Ascending aorta (tissue), 2 donors: ENCODE measurements at regions not wholly inside any gene's neighbourhood (a gene's known extent, or its start where the extent isn't known, plus 50 kb on each side); places are given as distances from the start of the nearest gene placed in this dataset.

Experiments
- DNase-seq, 2 donors: peaks; one replicate each; pipeline ENCODE4 v3.0.0-alpha.2; 2019; ENCODE audit warnings: low spot score in 2 of 2
- H3K27ac ChIP-seq, 2 donors: fragments of 200-600 bp; sonication (generic); one replicate each; pipeline ENCODE4 v1.5.1; 2016 to 2017; ENCODE audit warnings: mild to moderate bottlenecking in 1 of 2
- H3K27me3 ChIP-seq: fragments of 200-600 bp; sonication (generic); one replicate; pipeline ENCODE4 v1.5.1; 2017
- H3K36me3 ChIP-seq, 2 donors: fragments of 200-600 bp; sonication (generic); one replicate each; pipeline ENCODE4 v1.5.1; 2016
- H3K4me1 ChIP-seq, 2 donors: fragments of 200-600 bp; sonication (generic); one replicate each; pipeline ENCODE4 v1.5.1; 2016 to 2017; ENCODE audit warnings: mild to moderate bottlenecking in 1 of 2
- H3K4me3 ChIP-seq, 2 donors: fragments of 200-600 bp; sonication (generic); one replicate each; pipeline ENCODE4 v1.5.1; 2016 to 2017; ENCODE audit warnings: mild to moderate bottlenecking in 1 of 2
- H3K9me3 ChIP-seq, 2 donors: fragments of 200-600 bp; sonication (generic); one replicate each; pipeline ENCODE4 v1.5.1; 2016
- CTCF ChIP-seq, 3 experiments: fragments of 200-600 bp in 2 of 3; fragments of 450-650 bp in 1 of 3; sonication (generic) in 2 of 3; IDR thresholded peaks; one replicate each; pipeline ENCODE4 v1.5.1; 2016 to 2019; ENCODE audit warnings: antibody characterized with exemption in 3 of 3, mild to moderate bottlenecking in 1 of 3, moderate library complexity in 1 of 3
- intact Hi-C: fragments of 100-400 bp; cut with DNase I; formaldehyde crosslinking; loops from one replicate; pipeline ENCODE4 v1.15.1; 2023

GRCh38 chr21:35233756-35234155, 184.7 kb upstream of the RUNX1 start:
- Histone ChIP-seq H3K27me3 (no peaks in the 10 kb centered on the region), H3K9me3 (no peaks in the 10 kb centered on the region), H3K4me1 (no peaks in the 10 kb centered on the region), H3K27ac (no peak overlapping the region), H3K36me3 (no peaks in the 10 kb centered on the region), H3K4me3 (no peak overlapping the region)
- intact Hi-C loops: no loop called here
- no peak for DNase-seq
- no peak for TF ChIP-seq CTCF (IDR thresholded peaks at IDR 0.05)

DNA sequence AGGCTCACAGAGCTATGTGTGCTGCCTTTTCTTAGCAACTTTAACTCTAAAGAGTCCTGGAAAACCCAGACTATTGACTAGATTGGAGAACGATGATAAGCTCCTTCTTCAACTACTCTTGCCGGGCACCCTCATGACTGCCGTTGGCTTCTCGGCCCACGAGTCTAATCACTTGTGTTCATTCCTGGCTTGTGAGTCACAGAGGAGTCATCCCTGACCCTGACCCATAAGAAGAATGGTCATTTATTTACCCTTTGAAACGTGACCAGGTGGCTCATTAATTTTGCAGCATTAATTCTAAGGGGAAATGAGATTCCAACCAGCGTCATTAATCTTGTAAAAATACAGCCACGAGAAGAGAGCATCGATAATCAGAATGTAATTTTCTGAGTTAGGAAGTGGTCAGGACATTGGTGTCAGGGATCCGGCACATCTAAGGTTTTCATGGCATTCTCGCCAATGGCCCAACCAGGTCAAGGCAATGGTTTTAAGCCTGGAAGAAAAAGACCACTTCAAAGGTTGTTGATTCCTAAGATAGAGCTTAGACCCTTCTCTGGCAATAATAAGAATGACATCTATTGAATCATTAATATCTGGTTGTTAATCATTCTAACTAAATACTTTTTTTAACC, 183.6 kb upstream of the RUNX1 start:
- intact Hi-C loops: no loop called here
- no peak for TF ChIP-seq CTCF (IDR thresholded peaks at IDR 0.05)
- H3K27me3 ChIP-seq: no peaks in the 10 kb centered on the region
- H3K4me3 ChIP-seq: no peak overlapping the region
- H3K4me1 ChIP-seq: no peaks in the 10 kb centered on the region
- H3K9me3 ChIP-seq: no peaks in the 10 kb centered on the region
- no peak overlapping the region for H3K27ac ChIP-seq
- DNase-seq: no peak
- no peaks in the 10 kb centered on the region for H3K36me3 ChIP-seq

DNA sequence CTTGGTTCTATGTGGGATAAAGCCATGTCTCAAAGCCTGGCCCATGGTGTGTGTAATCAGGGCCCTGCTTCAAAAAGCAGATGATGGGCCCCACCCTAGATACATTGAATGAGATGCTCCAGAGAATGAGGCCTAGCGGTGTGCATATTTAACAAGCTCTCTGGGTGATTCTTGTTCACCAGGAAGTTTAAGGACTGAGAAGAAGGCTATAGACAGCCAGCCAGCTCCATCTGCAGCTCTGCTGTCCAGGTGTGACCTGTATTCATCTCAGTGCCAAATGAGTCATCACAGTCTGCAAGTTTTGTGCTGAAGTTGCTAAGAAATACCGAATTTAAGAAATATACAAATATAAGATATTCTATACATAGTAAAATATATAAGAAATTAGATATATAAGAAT, 182.0 kb upstream of the RUNX1 start:
- Histone ChIP-seq H3K27me3 (no peaks in the 10 kb centered on the region), H3K4me1 (peaks cover 0 to 2% of the 10 kb centered on the region in 2 donors), H3K27ac (no peak overlapping the region), H3K36me3 (no peaks in the 10 kb centered on the region), H3K4me3 (no peak overlapping the region), H3K9me3 (no peaks in the 10 kb centered on the region)
- DNase-seq: no peak
- intact Hi-C loops: no loop called here
- TF ChIP-seq CTCF (IDR thresholded peaks at IDR 0.05): no peak

- Histone ChIP-seq H3K27me3 (no peaks in the 10 kb centered on the region), H3K36me3 (no peaks in the 10 kb centered on the region), H3K4me3 (no peak overlapping the region), H3K9me3 (no peaks in the 10 kb centered on the region), H3K27ac (no peak overlapping the region), H3K4me1 (peaks cover 0 to 2% of the 10 kb centered on the region in 2 donors)
- intact Hi-C loops: no loop called here
- no peak for TF ChIP-seq CTCF (IDR thresholded peaks at IDR 0.05)
- DNase-seq: no peak
Observed at GRCh38 chr21:35229290-35229689, 180.2 kb upstream of the RUNX1 start.

- no peak for DNase-seq
- TF ChIP-seq CTCF (IDR thresholded peaks at IDR 0.05): no peak
- no peak overlapping the region for H3K4me3 ChIP-seq
- H3K27ac ChIP-seq: no peak overlapping the region
- no peaks in the 10 kb centered on the region for H3K27me3 ChIP-seq
- H3K4me1 ChIP-seq: peaks cover 0 to 2% of the 10 kb centered on the region in 2 donors
- no peaks in the 10 kb centered on the region for H3K36me3 ChIP-seq
- intact Hi-C loops: no loop called here
- no peaks in the 10 kb centered on the region for H3K9me3 ChIP-seq
Observed at GRCh38 chr21:35227786-35228185, 178.7 kb upstream of the RUNX1 start.
